Liver (tissue), 3 donors: ENCODE measurements at regions not wholly inside any gene's neighbourhood (a gene's known extent, or its start where the extent isn't known, plus 50 kb on each side); places are given as distances from the start of the nearest gene placed in this dataset.

Source experiments
- CTCF ChIP-seq: fragments of 150-350 bp; IDR thresholded peaks from 2 replicates; pipeline ENCODE4 v1.5.1; 2017; ENCODE audit warnings: improper control_type of control experiment, low read depth, low read length; ENCODE audit not compliant: missing input control
- GABPA ChIP-seq, 2 donors: IDR thresholded peaks in 1 of 2; conservative IDR thresholded peaks in 1 of 2; 2 replicates each; pipeline ENCODE4 v1.6.1; 2016; ENCODE audit warnings: antibody characterized with exemption in 2 of 2, mild to moderate bottlenecking in 1 of 2, moderate library complexity in 1 of 2
- MAX ChIP-seq: IDR thresholded peaks from 2 replicates; pipeline ENCODE4 v1.6.1; 2016; ENCODE audit warnings: antibody characterized with exemption
- YY1 ChIP-seq: IDR thresholded peaks from 2 replicates; pipeline ENCODE4 v1.6.1; 2016; ENCODE audit warnings: antibody characterized with exemption, mild to moderate bottlenecking
- donor health status: healthy.
- donor health status: healthy.

GRCh38 chr21:15449556-15449955 lies 280.2 kb upstream of the USP25 start:
- TF ChIP-seq MAX = no peak
- TF ChIP-seq CTCF = no peak
- no peak for TF ChIP-seq YY1
- no peak for TF ChIP-seq GABPA (IDR thresholded peaks at IDR 0.05 in 1 of 2, conservative IDR thresholded peaks at IDR 0.05 in 1 of 2)
